ENCODE measurements at regions not wholly inside any gene's neighbourhood (a gene's known extent, or its start where the extent isn't known, plus 50 kb on each side); places are given as distances from the start of the nearest gene placed in this dataset.

- no peak for TF ChIP-seq POLR2A (IDR thresholded peaks at IDR 0.05)
- no peak for TF ChIP-seq EP300 (IDR thresholded peaks at IDR 0.05)
- Histone ChIP-seq H3K27me3 (no peaks in the 10 kb centered on the region), H3K4me3 (no peak overlapping the region), H3K4me1 (ENCODE audit: insufficient read depth) (no peaks in the 10 kb centered on the region), H3K9me3 (no peaks in the 10 kb centered on the region), H3K27ac (no peak overlapping the region), H3K36me3 (no peaks in the 10 kb centered on the region)
- DNase-seq, result no peak
- intact Hi-C loops (cut with DNase I), result no loop called here
- 78 to 82% (median 78%) methylated on average over 9 of the region's 9 CpGs for WGBS, 3 donors
Measured at GRCh38 chr9:90974643-90975245, 173.1 kb downstream of the SYK start.

DNA sequence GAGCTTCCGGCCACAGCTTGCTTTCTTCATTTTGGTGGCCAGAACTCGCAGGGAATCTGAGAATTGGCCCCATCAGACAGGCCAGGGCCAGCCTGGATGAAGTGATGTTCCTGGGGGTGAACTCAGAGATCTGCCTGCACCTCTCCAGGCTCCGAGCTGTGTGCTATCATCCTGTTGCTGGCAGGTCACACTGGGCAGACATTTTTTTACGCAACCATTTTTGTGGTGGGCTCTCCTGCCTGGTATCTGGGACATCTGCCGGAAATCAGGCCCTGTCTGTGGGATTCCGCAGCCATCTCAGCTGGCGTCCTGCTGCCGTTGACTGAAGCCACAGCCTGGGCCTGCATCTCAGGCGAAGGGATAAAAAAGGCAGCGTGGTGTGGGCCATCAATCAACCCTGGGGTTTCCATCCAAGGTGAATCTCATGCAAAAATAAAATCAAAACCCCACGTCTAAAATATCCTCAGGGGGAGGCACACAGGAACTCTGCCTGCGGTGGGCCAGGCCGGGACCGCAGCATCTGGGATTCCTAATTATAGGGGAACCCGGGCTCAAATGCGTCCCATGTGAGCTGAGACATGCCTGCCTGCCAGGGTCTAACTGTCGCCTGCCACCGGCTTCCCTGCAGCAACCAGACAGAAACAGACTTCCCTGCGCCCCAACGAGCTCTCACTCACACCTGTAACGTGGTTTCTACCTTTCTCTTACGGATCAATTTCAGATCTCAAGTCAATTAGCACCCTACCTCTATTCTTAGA lies 174.3 kb downstream of the SYK start:
- no peaks in the 10 kb centered on the region for H3K9me3 ChIP-seq
- H3K27me3 ChIP-seq, result no peaks in the 10 kb centered on the region
- no peaks in the 10 kb centered on the region for H3K36me3 ChIP-seq
- no peak overlapping the region for H3K4me3 ChIP-seq
- no peaks in the 10 kb centered on the region for H3K4me1 ChIP-seq (ENCODE audit: insufficient read depth)
- WGBS, 3 donors, result 86 to 89% (median 89%) methylated on average over 22 of the region's 22 CpGs
- no peak for DNase-seq
- H3K27ac ChIP-seq, result no peak overlapping the region
- intact Hi-C loops (cut with DNase I), result no loop called here
- no peak for TF ChIP-seq EP300 (IDR thresholded peaks at IDR 0.05)
- no peak for TF ChIP-seq POLR2A (IDR thresholded peaks at IDR 0.05)
- TF ChIP-seq CTCF (IDR thresholded peaks at IDR 0.05), result no peak

DNA sequence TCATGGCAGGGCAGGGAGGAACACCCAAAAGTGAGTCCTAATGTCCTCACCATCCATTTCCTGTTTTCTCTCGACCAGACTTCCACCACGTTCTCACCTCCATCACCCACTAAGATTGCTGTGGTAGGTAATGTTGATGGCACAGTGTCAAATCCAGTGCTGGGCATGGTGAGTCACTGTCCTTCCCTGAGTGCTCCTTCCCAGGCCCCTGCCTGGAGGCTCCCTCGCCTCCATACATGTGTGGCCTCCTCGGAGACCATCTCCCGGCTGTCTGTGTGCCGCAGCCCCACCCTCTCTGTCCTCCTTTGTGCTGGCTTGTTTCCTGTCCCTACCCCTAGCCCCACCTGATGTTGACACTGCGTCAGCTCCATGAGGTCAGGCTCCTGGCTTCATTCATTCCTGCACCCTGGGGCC lies 177.5 kb downstream of the SYK start:
- Histone ChIP-seq H3K4me3 (no peak overlapping the region), H3K36me3 (no peaks in the 10 kb centered on the region), H3K27me3 (no peaks in the 10 kb centered on the region), H3K4me1 (ENCODE audit: insufficient read depth) (no peaks in the 10 kb centered on the region), H3K9me3 (no peaks in the 10 kb centered on the region), H3K27ac (no peak overlapping the region)
- intact Hi-C loops (cut with DNase I), result no loop called here
- TF ChIP-seq CTCF (IDR thresholded peaks at IDR 0.05) (no peak), POLR2A (IDR thresholded peaks at IDR 0.05) (no peak), EP300 (IDR thresholded peaks at IDR 0.05) (no peak)
- 85 to 92% (median 89%) methylated on average over 7 of the region's 7 CpGs for WGBS, 3 donors
- DNase-seq, result no peak

DNA sequence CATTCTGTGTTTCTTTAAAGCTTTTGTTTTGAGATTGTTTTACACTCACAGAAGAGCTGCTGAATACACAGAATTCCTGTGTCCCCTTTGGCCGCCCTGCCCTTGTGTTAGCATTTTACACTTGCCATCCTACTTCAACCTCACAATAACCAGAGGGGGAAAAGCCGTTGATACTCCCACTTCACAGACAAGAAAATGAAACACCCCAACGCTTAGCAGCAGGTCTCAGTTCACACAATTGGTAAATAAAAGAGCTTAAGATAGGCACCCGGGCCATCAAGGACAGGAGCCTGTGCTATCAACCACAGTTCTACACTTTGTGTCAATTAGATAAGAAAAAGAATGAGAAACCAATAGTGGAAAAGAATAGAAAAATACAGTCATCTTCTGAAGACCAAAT lies 178.0 kb downstream of the SYK start:
- Histone ChIP-seq H3K36me3 (no peaks in the 10 kb centered on the region), H3K4me1 (ENCODE audit: insufficient read depth) (no peaks in the 10 kb centered on the region), H3K4me3 (no peak overlapping the region), H3K27ac (no peak overlapping the region), H3K27me3 (no peaks in the 10 kb centered on the region), H3K9me3 (no peaks in the 10 kb centered on the region)
- TF ChIP-seq POLR2A (IDR thresholded peaks at IDR 0.05) (no peak), EP300 (IDR thresholded peaks at IDR 0.05) (no peak), CTCF (IDR thresholded peaks at IDR 0.05) (no peak)
- 41 to 57% (median 42%) methylated on average over 4 of the region's 4 CpGs for WGBS, 3 donors
- intact Hi-C loops (cut with DNase I), result no loop called here
- DNase-seq, result no peak

GRCh38 chr9:90981726-90982125 lies 180.1 kb downstream of the SYK start:
- WGBS, 3 donors, result 78 to 87% (median 79%) methylated on average over 3 of the region's 3 CpGs

More at GRCh38 chr9:90981726-90982125, 180.1 kb downstream of the SYK start:
- no peak for DNase-seq
- no peak for TF ChIP-seq POLR2A (IDR thresholded peaks at IDR 0.05)
- no peak for TF ChIP-seq EP300 (IDR thresholded peaks at IDR 0.05)
- TF ChIP-seq CTCF (IDR thresholded peaks at IDR 0.05), result no peak
- Histone ChIP-seq H3K4me1 (ENCODE audit: insufficient read depth) (no peaks in the 10 kb centered on the region), H3K4me3 (no peak overlapping the region), H3K27me3 (no peaks in the 10 kb centered on the region), H3K9me3 (no peaks in the 10 kb centered on the region), H3K36me3 (no peaks in the 10 kb centered on the region), H3K27ac (no peak overlapping the region)
- intact Hi-C loops (cut with DNase I), result no loop called here

Data from ovary (tissue), 7 donors.